Neural crest cell (in vitro differentiated cells): ENCODE measurements at regions not wholly inside any gene's neighbourhood (a gene's known extent, or its start where the extent isn't known, plus 50 kb on each side); places are given as distances from the start of the nearest gene placed in this dataset.

Experiments
- DNase-seq: peaks from one replicate; pipeline ENCODE4 v3.0.0; 2021; ENCODE audit warnings: low read depth, mixed read lengths, low spot score
- H3K27ac Mint-ChIP-seq: one replicate; pipeline ENCODE4 v1.8.0; 2021; ENCODE audit warnings: mild to moderate bottlenecking, mixed read lengths; ENCODE audit not compliant: unreplicated experiment
- H3K27me3 Mint-ChIP-seq: 2 replicates; pipeline ENCODE4 v1.8.0; 2021; ENCODE audit warnings: low read depth, mild to moderate bottlenecking, mixed read lengths
- H3K36me3 Mint-ChIP-seq: 2 replicates; pipeline ENCODE4 v1.8.0; 2021; ENCODE audit warnings: low read depth, mild to moderate bottlenecking, mixed read lengths
- H3K4me1 Mint-ChIP-seq: 2 replicates; pipeline ENCODE4 v1.8.0; 2021; ENCODE audit warnings: mixed read lengths
- H3K4me3 Mint-ChIP-seq: one replicate; pipeline ENCODE4 v1.8.0; 2021; ENCODE audit warnings: mild to moderate bottlenecking, mixed read lengths
- H3K9me3 Mint-ChIP-seq: 2 replicates; pipeline ENCODE4 v1.8.0; 2021; ENCODE audit warnings: mixed read lengths
- TF ChIP-seq, protein P1 (sequence below): fragments of 200-600 bp; sonication (generic); conservative IDR thresholded peaks from 2 replicates; pipeline ENCODE4 v1.5.0; 2021; ENCODE audit warnings: antibody characterized with exemption, mild to moderate bottlenecking

GRCh38 chr9:7879551-7880245, 80.1 kb upstream of the DMAC1 start:
- H3K9me3 Mint-ChIP-seq, result peaks cover 27% of the 10 kb centered on the region
- peak; percentile 2 for DNase-seq
- no peaks in the 10 kb centered on the region for H3K4me1 Mint-ChIP-seq

GRCh38 chr9:7871977-7872730, 72.6 kb upstream of the DMAC1 start:
- no peak overlapping the region for H3K4me3 Mint-ChIP-seq
- TF ChIP-seq, protein P1, sequence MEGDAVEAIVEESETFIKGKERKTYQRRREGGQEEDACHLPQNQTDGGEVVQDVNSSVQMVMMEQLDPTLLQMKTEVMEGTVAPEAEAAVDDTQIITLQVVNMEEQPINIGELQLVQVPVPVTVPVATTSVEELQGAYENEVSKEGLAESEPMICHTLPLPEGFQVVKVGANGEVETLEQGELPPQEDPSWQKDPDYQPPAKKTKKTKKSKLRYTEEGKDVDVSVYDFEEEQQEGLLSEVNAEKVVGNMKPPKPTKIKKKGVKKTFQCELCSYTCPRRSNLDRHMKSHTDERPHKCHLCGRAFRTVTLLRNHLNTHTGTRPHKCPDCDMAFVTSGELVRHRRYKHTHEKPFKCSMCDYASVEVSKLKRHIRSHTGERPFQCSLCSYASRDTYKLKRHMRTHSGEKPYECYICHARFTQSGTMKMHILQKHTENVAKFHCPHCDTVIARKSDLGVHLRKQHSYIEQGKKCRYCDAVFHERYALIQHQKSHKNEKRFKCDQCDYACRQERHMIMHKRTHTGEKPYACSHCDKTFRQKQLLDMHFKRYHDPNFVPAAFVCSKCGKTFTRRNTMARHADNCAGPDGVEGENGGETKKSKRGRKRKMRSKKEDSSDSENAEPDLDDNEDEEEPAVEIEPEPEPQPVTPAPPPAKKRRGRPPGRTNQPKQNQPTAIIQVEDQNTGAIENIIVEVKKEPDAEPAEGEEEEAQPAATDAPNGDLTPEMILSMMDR, result no peak
- H3K27ac Mint-ChIP-seq, result no peak overlapping the region
- H3K27me3 Mint-ChIP-seq, result no peaks in the 10 kb centered on the region
- DNase-seq, result no peak
- H3K4me1 Mint-ChIP-seq, result no peaks in the 10 kb centered on the region
- peaks cover 10% of the 10 kb centered on the region for H3K9me3 Mint-ChIP-seq
- peaks cover 3% of the 10 kb centered on the region for H3K36me3 Mint-ChIP-seq

More at GRCh38 chr9:7879551-7880245, 80.1 kb upstream of the DMAC1 start:
- Mint-ChIP-seq H3K27me3 (no peaks in the 10 kb centered on the region), H3K4me3 (no peak overlapping the region), H3K27ac (peak overlapping the region; percentile 79), H3K36me3 (peaks cover 9% of the 10 kb centered on the region)
- TF ChIP-seq, protein P1, result no peak

DNA sequence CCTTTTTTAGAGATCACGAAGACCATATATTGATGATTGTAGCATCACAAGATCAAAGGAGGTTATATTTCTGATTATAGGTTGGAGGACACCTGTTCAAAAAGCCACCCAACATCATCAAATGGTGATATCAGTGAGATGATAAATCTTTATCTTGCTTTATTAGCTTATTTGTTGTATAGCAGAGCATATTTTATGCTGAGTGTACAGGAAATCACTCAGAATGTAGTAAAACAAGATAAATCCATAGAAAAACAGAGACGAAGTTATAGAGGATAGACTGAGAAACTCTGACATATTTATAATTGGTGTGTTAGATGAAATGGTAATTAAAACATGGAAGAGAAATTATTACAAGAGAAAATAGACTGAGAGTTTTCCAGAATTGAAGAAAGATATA, 69.8 kb upstream of the DMAC1 start:
- no peak for DNase-seq
- no peaks in the 10 kb centered on the region for H3K27me3 Mint-ChIP-seq
- H3K36me3 Mint-ChIP-seq, result no peaks in the 10 kb centered on the region
- no peaks in the 10 kb centered on the region for H3K4me1 Mint-ChIP-seq
- H3K4me3 Mint-ChIP-seq, result no peak overlapping the region
- H3K9me3 Mint-ChIP-seq, result no peaks in the 10 kb centered on the region
- TF ChIP-seq, protein P1, result no peak
- H3K27ac Mint-ChIP-seq, result no peak overlapping the region

DNA sequence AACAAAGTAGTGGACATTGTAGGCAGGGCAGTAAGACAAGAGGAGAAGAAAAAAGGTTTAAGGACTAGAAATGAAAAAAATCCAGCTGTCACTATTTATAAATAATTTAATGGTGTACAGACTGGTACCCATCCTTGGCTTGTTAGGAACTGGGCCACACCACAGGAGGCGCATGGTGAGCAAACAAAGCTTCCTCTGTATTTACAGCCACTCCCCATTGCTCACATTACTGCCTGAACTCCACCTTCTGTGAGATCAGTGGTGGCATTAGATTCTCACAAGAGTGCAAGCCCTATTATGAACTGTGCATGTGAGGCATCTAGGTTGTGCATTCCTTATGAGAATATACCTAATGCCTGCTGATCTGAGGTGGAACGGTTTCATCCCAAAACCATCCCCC, 62.6 kb upstream of the DMAC1 start:
- H3K27ac Mint-ChIP-seq, result no peak overlapping the region
- peaks cover 3% of the 10 kb centered on the region for H3K9me3 Mint-ChIP-seq
- peaks cover 11% of the 10 kb centered on the region for H3K4me1 Mint-ChIP-seq
- H3K36me3 Mint-ChIP-seq, result no peaks in the 10 kb centered on the region
- TF ChIP-seq, protein P1, result no peak
- H3K4me3 Mint-ChIP-seq, result no peak overlapping the region
- H3K27me3 Mint-ChIP-seq, result no peaks in the 10 kb centered on the region
- DNase-seq, result no peak

DNA sequence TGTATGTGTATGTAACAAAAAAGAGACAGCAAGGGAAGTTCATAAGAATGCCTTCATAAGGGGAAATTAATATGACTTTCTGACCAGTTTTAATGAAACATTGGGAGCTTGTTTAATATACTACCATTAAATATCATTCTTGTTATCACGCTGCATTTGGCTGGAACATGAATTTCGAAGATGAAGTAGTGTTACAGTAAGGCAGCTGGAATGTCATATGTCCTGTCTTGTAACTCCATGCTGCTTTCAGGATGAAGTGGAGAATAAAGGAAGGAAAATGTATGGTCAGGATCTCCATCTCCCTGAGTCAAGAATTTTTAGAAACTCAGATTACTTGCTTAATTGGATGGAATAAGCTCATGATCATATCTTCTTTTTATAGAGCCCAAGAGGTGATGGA, 61.5 kb upstream of the DMAC1 start:
- no peak for DNase-seq
- peaks cover 11% of the 10 kb centered on the region for H3K4me1 Mint-ChIP-seq
- H3K36me3 Mint-ChIP-seq, result no peaks in the 10 kb centered on the region
- TF ChIP-seq, protein P1, result no peak
- no peak overlapping the region for H3K4me3 Mint-ChIP-seq
- H3K27me3 Mint-ChIP-seq, result no peaks in the 10 kb centered on the region
- peaks cover 3% of the 10 kb centered on the region for H3K9me3 Mint-ChIP-seq
- H3K27ac Mint-ChIP-seq, result no peak overlapping the region
